HCT116 (cell line): ENCODE measurements at regions not wholly inside any gene's neighbourhood (a gene's known extent, or its start where the extent isn't known, plus 50 kb on each side); places are given as distances from the start of the nearest gene placed in this dataset.

Source experiments
- ATAC-seq: fragments of 200-7000 bp; cut with Tn5 transposase; 2 replicates; pipeline ENCODE4 v1.9.1; 2020; ENCODE audit warnings: mild to moderate bottlenecking, moderate library complexity
- BruUV-seq: library from RNA; stranded (reverse); fragments of 400-500 nt; replicated peaks from 2 replicates; lab custom pipeline; 2021; lab: Mats Ljungman, UMichigan
- CTCF ChIA-PET: fragments of 300-600 bp; sonication (Branson Sonifier 250); formaldehyde crosslinking; loops from one replicate; lab custom pipeline; 2021; ENCODE audit warnings: antibody characterized with exemption; lab: Charles Lee
- POLR2A ChIA-PET: fragments of 300-600, 350-600 bp; sonication (Branson Sonifier 250); formaldehyde crosslinking; loops from one replicate; lab custom pipeline; 2021; ENCODE audit warnings: antibody characterized with exemption; lab: Charles Lee
- RAD21 ChIA-PET, 2 experiments: fragments of 300-600 bp; sonication (Branson Sonifier 250); formaldehyde crosslinking; loops; one replicate each; lab custom pipeline; 2023; ENCODE audit warnings: low total read pairs in 2 of 2; ENCODE audit not compliant: uncharacterized antibody in 2 of 2, unreplicated experiment in 2 of 2, low non-redundant PET in 1 of 2; lab: Charles Lee
- DNase-seq: peaks from one replicate; pipeline ENCODE4 v3.0.0-alpha.2; 2010; ENCODE audit warnings: low read depth, low spot score
- H2AFZ ChIP-seq: fragments of 200-600 bp; shearing (Covaris generic), sonication (generic); 2 replicates; pipeline ENCODE4 v1.6.1; 2017; ENCODE audit warnings: low read depth, mixed run types, mixed read lengths, antibody characterized with exemption, low read length; ENCODE audit not compliant: poor library complexity, severe bottlenecking
- H3K27ac ChIP-seq: 2 replicates; pipeline ENCODE4 v1.5.1; 2012; ENCODE audit warnings: low read depth, low read length
- H3K27me3 ChIP-seq: fragments of 200-600 bp; sonication (generic); 2 replicates; pipeline ENCODE4 v1.6.1; 2016; ENCODE audit warnings: mixed run types, low read length, mixed read lengths; ENCODE audit not compliant: insufficient read depth
- H3K36me3 ChIP-seq, 2 experiments: fragments of 200-500 bp in 1 of 2; fragments of 200-600 bp in 1 of 2; sonication (Bioruptor generic) in 1 of 2; sonication (generic) in 1 of 2; 2 replicates each; pipeline versions ENCODE4 v1.5.1 to v1.6.1; 2014 to 2016; ENCODE audit warnings: low read length in 2 of 2, inconsistent platforms in 1 of 2, mixed read lengths in 1 of 2, mixed run types in 1 of 2; ENCODE audit not compliant: insufficient read depth in 2 of 2, control insufficient read depth in 1 of 2
- H3K4me1 ChIP-seq, 2 experiments: fragments of 200-600 bp in 1 of 2; sonication (generic) in 1 of 2; 2 replicates each; pipeline versions ENCODE4 v1.5.1 to v1.6.1; 2012 to 2017; ENCODE audit warnings: low read length in 2 of 2, inconsistent platforms in 1 of 2, mild to moderate bottlenecking in 1 of 2, mixed read lengths in 1 of 2, mixed run types in 1 of 2, moderate library complexity in 1 of 2; ENCODE audit not compliant: insufficient read depth in 2 of 2, control insufficient read depth in 1 of 2
- H3K4me2 ChIP-seq: fragments of 200-600 bp; sonication (generic); 2 replicates; pipeline ENCODE4 v1.6.1; 2017; ENCODE audit warnings: mixed run types, low read length, mixed read lengths
- H3K4me3 ChIP-seq, 2 experiments: fragments of 200-600 bp in 1 of 2; sonication (generic) in 1 of 2; replicated peaks in 1 of 2; 2 replicates each; pipeline ENCODE4 v1.5.1; 2011 to 2016; ENCODE audit warnings: low read length in 2 of 2, control low read depth in 1 of 2, low read depth in 1 of 2, mild to moderate bottlenecking in 1 of 2, mixed read lengths in 1 of 2, mixed run types in 1 of 2
- H3K79me2 ChIP-seq: fragments of 200-600 bp; sonication (generic); 2 replicates; pipeline ENCODE4 v1.6.1; 2017; ENCODE audit warnings: mild to moderate bottlenecking, mixed run types, low read length, moderate library complexity, mixed read lengths; ENCODE audit not compliant: insufficient read depth
- H3K9ac ChIP-seq: fragments of 200-600 bp; sonication (generic); 2 replicates; pipeline ENCODE4 v1.6.1; 2016; ENCODE audit warnings: low read length, mixed read lengths
- H3K9me2 ChIP-seq: fragments of 200-600 bp; sonication (generic), shearing (Covaris generic); 2 replicates; pipeline ENCODE4 v1.6.1; 2017; ENCODE audit warnings: mixed run types, mild to moderate bottlenecking, moderate library complexity; ENCODE audit not compliant: insufficient read depth
- H3K9me3 ChIP-seq, 2 experiments: fragments of 200-500 bp in 1 of 2; fragments of 200-600 bp in 1 of 2; sonication (Bioruptor generic) in 1 of 2; sonication (generic) in 1 of 2; 2 replicates each; pipeline ENCODE4 v1.6.1; 2014 to 2017; ENCODE audit warnings: low read length in 2 of 2, mixed read lengths in 2 of 2, inconsistent platforms in 1 of 2, low read depth in 1 of 2, mild to moderate bottlenecking in 1 of 2, mixed run types in 1 of 2, moderate library complexity in 1 of 2; ENCODE audit not compliant: control insufficient read depth in 1 of 2, insufficient read depth in 1 of 2
- H4K20me1 ChIP-seq: fragments of 200-600 bp; sonication (generic), shearing (Covaris generic); 2 replicates; pipeline ENCODE4 v1.6.1; 2017; ENCODE audit warnings: mixed run types, mild to moderate bottlenecking, moderate library complexity; ENCODE audit not compliant: insufficient read depth
- CEBPB ChIP-seq: IDR thresholded peaks from 2 replicates; pipeline ENCODE4 v1.6.1; 2012; ENCODE audit warnings: low read depth
- EGR1 ChIP-seq: IDR thresholded peaks from 2 replicates; pipeline ENCODE4 v1.6.1; 2012; ENCODE audit warnings: low read depth
- ELF1 ChIP-seq: IDR thresholded peaks from 2 replicates; pipeline ENCODE4 v1.6.1; 2012; ENCODE audit warnings: low read depth, borderline replicate concordance
- FOSL1 ChIP-seq: IDR thresholded peaks from 2 replicates; pipeline ENCODE4 v1.6.1; 2012; ENCODE audit warnings: low read depth
- JUND ChIP-seq: IDR thresholded peaks from 2 replicates; pipeline ENCODE4 v1.6.1; 2012
- POLR2AphosphoS5 ChIP-seq: IDR thresholded peaks from 2 replicates; pipeline ENCODE4 v1.6.1; 2011; ENCODE audit warnings: mild to moderate bottlenecking, low read depth, low read length, moderate library complexity
- SP1 ChIP-seq: IDR thresholded peaks from 2 replicates; pipeline ENCODE4 v1.6.1; 2012; ENCODE audit warnings: low read depth
- YY1 ChIP-seq: IDR thresholded peaks from 2 replicates; pipeline ENCODE4 v1.6.1; 2011; ENCODE audit warnings: low read length, low read depth, moderate library complexity, mild to moderate bottlenecking; ENCODE audit not compliant: insufficient replicate concordance; ENCODE audit errors: extremely low read depth
- ZNF274 ChIP-seq: fragments of 200-500 bp; sonication (Bioruptor generic); IDR thresholded peaks from 2 replicates; pipeline ENCODE4 v1.6.1; 2014; ENCODE audit warnings: mild to moderate bottlenecking, low read depth, low read length, inconsistent platforms
- intact Hi-C: fragments of 100-400 bp; cut with micrococcal nuclease; formaldehyde crosslinking; loops from 2 replicates; pipeline ENCODE4 v1.10.0; 2022
- TF ChIP-seq, protein P1 (sequence below): IDR thresholded peaks from 2 replicates; pipeline ENCODE4 v1.6.1; 2012
- TF ChIP-seq, protein P2 (sequence below), 3 experiments: fragments of 200-600 bp in 1 of 3; sonication (generic) in 1 of 3; IDR thresholded peaks in 2 of 3; conservative IDR thresholded peaks in 1 of 3; 2 replicates each; pipeline ENCODE4 v1.5.1; 2012 to 2017; ENCODE audit warnings: low read depth in 2 of 3, low read length in 2 of 3, antibody characterized with exemption in 1 of 3, borderline replicate concordance in 1 of 3, control low read depth in 1 of 3, mild to moderate bottlenecking in 1 of 3, mixed read lengths in 1 of 3, mixed run types in 1 of 3, moderate library complexity in 1 of 3; ENCODE audit not compliant: insufficient read depth in 1 of 3
- TF ChIP-seq, protein P3 (sequence below): IDR thresholded peaks from 2 replicates; pipeline ENCODE4 v1.6.1; 2012; ENCODE audit warnings: low read depth
- TF ChIP-seq, protein P4 (sequence below): IDR thresholded peaks from 2 replicates; pipeline ENCODE4 v1.6.1; 2011; ENCODE audit warnings: mild to moderate bottlenecking, low read length, moderate library complexity; ENCODE audit not compliant: insufficient replicate concordance; ENCODE audit errors: extremely low read depth

DNA sequence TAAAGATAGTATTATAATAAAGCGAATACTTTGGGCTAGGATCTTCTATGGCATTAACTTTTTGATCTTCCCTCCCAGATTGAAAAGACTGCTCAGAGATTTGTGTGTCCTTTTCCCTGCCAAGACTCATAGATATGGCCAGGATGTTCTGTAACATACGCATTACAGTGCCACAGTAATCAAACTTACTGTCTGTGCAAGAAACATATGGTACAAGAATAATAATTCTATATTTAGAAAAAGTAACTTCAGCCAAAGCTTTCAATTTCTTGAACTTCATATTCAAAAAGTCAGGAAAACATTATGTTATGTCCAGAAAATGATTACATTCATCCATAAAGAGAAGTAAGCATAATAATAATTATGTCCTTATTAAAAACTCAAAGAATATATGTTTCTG lies 100.9 kb upstream of the GUCY1A1 start:
- H3K9ac ChIP-seq: no peak overlapping the region
- ATAC-seq (no peak), DNase-seq (no peak)
- no TSS peak for BruUV-seq
- RAD21 ChIA-PET: no interaction called here
- intact Hi-C loops: no loop called here
- H3K4me2 ChIP-seq: no peak overlapping the region
- H3K4me1 ChIP-seq: no peaks in the 10 kb centered on the region
- POLR2A ChIA-PET: no interaction called here
- H3K27ac ChIP-seq: no peak overlapping the region
- CTCF ChIA-PET: no interaction called here
- no peak overlapping the region for H3K4me3 ChIP-seq
- no peak overlapping the region for H2AFZ ChIP-seq
- TF ChIP-seq, protein P1, sequence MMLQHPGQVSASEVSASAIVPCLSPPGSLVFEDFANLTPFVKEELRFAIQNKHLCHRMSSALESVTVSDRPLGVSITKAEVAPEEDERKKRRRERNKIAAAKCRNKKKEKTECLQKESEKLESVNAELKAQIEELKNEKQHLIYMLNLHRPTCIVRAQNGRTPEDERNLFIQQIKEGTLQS: no peak
- TF ChIP-seq, protein P2, sequence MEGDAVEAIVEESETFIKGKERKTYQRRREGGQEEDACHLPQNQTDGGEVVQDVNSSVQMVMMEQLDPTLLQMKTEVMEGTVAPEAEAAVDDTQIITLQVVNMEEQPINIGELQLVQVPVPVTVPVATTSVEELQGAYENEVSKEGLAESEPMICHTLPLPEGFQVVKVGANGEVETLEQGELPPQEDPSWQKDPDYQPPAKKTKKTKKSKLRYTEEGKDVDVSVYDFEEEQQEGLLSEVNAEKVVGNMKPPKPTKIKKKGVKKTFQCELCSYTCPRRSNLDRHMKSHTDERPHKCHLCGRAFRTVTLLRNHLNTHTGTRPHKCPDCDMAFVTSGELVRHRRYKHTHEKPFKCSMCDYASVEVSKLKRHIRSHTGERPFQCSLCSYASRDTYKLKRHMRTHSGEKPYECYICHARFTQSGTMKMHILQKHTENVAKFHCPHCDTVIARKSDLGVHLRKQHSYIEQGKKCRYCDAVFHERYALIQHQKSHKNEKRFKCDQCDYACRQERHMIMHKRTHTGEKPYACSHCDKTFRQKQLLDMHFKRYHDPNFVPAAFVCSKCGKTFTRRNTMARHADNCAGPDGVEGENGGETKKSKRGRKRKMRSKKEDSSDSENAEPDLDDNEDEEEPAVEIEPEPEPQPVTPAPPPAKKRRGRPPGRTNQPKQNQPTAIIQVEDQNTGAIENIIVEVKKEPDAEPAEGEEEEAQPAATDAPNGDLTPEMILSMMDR (IDR thresholded peaks at IDR 0.05 in 2 of 3, conservative IDR thresholded peaks at IDR 0.05 in 1 of 3; ENCODE audit: borderline replicate concordance in 1 of 3, insufficient read depth in 1 of 3, low read depth in 2 of 3, low read length in 2 of 3): no peak
- TF ChIP-seq SP1 (no peak), JUND (no peak), POLR2AphosphoS5 (no peak), EGR1 (no peak), YY1 (no peak), FOSL1 (no peak), ELF1 (no peak), CEBPB (no peak), ZNF274 (no peak)
- TF ChIP-seq, protein P3, sequence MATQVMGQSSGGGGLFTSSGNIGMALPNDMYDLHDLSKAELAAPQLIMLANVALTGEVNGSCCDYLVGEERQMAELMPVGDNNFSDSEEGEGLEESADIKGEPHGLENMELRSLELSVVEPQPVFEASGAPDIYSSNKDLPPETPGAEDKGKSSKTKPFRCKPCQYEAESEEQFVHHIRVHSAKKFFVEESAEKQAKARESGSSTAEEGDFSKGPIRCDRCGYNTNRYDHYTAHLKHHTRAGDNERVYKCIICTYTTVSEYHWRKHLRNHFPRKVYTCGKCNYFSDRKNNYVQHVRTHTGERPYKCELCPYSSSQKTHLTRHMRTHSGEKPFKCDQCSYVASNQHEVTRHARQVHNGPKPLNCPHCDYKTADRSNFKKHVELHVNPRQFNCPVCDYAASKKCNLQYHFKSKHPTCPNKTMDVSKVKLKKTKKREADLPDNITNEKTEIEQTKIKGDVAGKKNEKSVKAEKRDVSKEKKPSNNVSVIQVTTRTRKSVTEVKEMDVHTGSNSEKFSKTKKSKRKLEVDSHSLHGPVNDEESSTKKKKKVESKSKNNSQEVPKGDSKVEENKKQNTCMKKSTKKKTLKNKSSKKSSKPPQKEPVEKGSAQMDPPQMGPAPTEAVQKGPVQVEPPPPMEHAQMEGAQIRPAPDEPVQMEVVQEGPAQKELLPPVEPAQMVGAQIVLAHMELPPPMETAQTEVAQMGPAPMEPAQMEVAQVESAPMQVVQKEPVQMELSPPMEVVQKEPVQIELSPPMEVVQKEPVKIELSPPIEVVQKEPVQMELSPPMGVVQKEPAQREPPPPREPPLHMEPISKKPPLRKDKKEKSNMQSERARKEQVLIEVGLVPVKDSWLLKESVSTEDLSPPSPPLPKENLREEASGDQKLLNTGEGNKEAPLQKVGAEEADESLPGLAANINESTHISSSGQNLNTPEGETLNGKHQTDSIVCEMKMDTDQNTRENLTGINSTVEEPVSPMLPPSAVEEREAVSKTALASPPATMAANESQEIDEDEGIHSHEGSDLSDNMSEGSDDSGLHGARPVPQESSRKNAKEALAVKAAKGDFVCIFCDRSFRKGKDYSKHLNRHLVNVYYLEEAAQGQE: no peak
- TF ChIP-seq, protein P4, sequence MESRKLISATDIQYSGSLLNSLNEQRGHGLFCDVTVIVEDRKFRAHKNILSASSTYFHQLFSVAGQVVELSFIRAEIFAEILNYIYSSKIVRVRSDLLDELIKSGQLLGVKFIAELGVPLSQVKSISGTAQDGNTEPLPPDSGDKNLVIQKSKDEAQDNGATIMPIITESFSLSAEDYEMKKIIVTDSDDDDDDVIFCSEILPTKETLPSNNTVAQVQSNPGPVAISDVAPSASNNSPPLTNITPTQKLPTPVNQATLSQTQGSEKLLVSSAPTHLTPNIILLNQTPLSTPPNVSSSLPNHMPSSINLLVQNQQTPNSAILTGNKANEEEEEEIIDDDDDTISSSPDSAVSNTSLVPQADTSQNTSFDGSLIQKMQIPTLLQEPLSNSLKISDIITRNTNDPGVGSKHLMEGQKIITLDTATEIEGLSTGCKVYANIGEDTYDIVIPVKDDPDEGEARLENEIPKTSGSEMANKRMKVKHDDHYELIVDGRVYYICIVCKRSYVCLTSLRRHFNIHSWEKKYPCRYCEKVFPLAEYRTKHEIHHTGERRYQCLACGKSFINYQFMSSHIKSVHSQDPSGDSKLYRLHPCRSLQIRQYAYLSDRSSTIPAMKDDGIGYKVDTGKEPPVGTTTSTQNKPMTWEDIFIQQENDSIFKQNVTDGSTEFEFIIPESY: no peak
- no peaks in the 10 kb centered on the region for H4K20me1 ChIP-seq
- no peaks in the 10 kb centered on the region for H3K9me2 ChIP-seq
- H3K27me3 ChIP-seq: no peaks in the 10 kb centered on the region
- H3K79me2 ChIP-seq: no peaks in the 10 kb centered on the region
- no peaks in the 10 kb centered on the region for H3K36me3 ChIP-seq
- no peaks in the 10 kb centered on the region for H3K9me3 ChIP-seq
